ENCODE measurements at regions not wholly inside any gene's neighbourhood (a gene's known extent, or its start where the extent isn't known, plus 50 kb on each side); places are given as distances from the start of the nearest gene placed in this dataset.

DNA sequence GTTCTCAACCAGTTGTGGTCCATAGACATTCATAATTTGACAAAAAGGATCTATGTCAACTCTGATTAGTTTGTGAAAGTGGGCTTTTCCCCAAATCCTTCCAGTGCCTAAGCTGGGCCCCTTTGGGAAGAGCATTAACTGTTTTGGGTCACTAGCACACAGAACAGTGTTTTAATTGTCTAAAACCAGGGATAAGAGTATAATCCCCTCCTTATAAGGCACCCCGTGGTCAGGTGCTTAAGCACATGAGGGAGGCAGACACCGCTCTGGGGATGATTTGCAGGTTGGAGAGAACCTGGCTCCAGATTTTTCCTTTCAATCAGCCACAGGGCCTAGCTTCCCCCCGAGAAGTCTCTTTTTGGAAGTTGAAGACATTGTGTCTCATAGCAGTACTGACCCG is 53.6 kb upstream of the RFX8 start:
- no peak for TF ChIP-seq EZH2 (IDR thresholded peaks at IDR 0.05)
- TF ChIP-seq POLR2AphosphoS5 (IDR thresholded peaks at IDR 0.05; ENCODE audit: borderline replicate concordance, low read depth, low read length): no peak
